Stimulated activated CD4-positive, alpha-beta T cell treated with anti-CD3 and anti-CD28 coated beads, Interleukin-1b, Interleukin-23, amount 100 ng/mL, for 24 hours (primary cell): ENCODE measurements at regions not wholly inside any gene's neighbourhood (a gene's known extent, or its start where the extent isn't known, plus 50 kb on each side); places are given as distances from the start of the nearest gene placed in this dataset.
"Not testable (repeated sequence)": the region's sequence is repeated elsewhere in the genome, so short reads cannot be mapped to it uniquely, and the experiment has no call there.

Source experiments
- DNase-seq, 4 experiments: peaks; one replicate each; pipeline ENCODE4 v3.0.0-alpha.2; 2020; ENCODE audit warnings: low read depth in 4 of 4, low spot score in 1 of 4

DNA sequence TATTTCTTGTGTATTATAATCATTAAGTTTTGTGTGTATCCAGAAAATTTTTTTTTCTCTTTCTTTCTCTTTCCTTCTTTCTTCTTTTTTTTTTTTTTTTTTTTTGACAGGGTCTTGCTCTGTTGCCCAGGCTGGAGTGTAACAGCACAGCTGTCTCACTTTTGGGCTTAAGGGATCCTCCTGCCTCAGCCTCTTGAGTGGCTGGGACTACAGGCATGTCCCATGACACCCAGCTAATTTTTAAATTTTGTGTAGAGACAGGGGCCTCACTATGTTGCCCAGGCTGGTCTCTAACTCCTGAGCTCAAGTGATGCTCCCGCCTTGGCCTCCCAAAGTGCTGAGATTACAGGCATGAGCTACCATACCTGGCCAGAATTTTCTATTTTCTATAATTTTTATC lies 120.2 kb upstream of the LDB2 start:
- not testable (repeated sequence) for DNase-seq

GRCh38 chr4:17018013-17018412 lies 119.6 kb upstream of the LDB2 start:
- DNase-seq = no peak

GRCh38 chr4:17013382-17014006 lies 115.0 kb upstream of the LDB2 start:
- no peak for DNase-seq

DNA sequence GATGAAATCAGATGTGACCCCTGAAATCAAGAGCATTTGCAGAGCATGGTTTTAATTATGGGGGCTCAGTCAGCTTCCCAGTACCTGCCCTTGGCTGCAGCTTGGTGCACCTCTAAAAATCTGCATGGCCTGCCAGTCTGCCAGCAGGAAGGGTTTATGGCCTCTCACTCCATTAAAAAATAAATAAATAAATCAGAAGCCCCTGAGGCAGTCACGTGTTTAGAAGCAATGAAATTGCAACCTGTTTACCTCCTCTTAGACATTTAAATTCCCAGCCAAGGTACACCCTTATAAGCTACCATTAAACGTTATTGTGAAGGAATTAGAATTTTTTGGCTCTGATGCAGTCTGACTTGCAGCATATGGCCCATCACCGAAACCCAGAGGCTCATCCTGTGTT lies 114.0 kb upstream of the LDB2 start:
- DNase-seq = no peak

- DNase-seq = no peak
These were observed 112.1 kb upstream of the LDB2 start for GRCh38 chr4:17010426-17011087.

- no peak for DNase-seq
These were observed 111.5 kb upstream of the LDB2 start for GRCh38 chr4:17009871-17010367.

GRCh38 chr4:17008834-17009345 lies 110.4 kb upstream of the LDB2 start:
- no peak for DNase-seq

DNA sequence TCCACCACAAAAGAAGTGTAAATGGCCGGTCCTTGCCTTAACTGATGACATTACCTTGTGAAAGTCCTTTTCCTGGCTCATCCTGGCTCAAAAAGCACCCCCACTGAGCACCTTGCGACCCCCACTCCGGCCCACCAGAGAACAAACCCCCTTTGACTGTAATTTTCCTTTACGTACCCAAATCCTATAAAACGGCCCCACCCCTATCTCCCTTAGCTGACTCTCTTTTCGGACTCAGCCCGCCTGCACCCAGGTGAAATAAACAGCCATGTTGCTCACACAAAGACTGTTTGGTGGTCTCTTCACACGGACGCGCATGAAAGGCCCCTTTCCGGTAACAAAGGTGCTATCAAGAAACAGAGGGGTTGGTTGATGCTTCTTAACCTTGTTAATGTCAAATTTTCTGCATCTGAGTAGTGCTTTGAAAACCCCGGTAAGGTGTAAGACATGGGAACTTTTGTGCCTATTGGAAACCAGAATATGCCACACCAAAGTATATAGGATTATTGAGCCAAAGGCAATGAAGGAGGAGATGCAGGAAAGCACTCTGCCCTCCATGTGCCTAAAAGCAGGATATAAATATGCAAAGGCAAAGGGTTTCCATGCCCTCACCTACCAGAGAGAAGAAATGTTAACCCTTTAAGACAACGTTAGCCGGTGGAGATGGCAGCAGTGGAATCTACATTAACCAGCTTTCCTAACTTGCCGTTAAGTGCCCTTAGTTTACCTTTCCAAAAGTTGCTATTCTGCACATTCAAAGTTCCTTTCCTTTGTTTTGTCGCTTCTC lies 105.4 kb upstream of the LDB2 start:
- not testable (repeated sequence) for DNase-seq

GRCh38 chr4:16995451-16995850 lies 97.0 kb upstream of the LDB2 start:
- DNase-seq = no peak

GRCh38 chr4:16993956-16994840 lies 95.8 kb upstream of the LDB2 start:
- no peak for DNase-seq

GRCh38 chr4:16992566-16993225 lies 94.3 kb upstream of the LDB2 start:
- DNase-seq = no peak

- no peak for DNase-seq
These were observed 93.0 kb upstream of the LDB2 start for GRCh38 chr4:16991450-16991849.

DNA sequence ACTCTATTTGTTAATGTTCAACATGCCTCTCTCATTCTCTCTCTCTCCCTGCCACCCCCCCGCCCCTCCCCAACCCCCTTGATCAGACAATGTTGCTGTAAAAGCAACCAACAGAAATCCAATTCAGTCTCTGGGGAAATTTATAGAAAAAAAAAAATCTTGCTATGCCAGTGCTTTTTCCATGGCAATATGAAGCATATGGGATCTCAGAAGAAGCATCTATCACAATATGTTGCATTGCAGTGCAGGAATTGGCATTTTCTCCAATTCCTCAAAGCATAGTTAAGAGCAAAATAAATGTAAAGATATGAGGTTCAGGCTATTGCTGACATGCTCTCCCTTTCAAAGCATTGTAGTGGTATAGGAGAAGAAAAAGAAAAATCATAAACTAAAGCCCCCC lies 90.9 kb upstream of the LDB2 start:
- no peak for DNase-seq

DNA sequence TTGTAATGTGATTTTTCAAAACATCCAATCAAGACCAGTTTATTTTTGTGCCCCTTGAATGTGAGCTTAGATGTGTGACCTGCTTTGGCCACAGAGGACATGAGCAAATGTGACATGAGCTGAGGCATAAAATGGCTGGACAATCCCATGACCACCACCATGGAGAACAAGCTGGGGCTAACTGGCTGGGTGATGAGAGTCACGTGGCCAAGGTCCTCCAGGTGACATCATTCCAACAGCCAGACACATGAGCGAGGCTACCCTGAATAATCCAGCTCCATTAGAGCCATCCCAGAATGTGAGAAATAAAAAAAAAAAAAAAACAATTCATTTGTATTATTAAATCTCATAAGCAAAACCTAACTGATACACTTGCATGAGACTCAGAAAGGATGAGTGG lies 90.4 kb upstream of the LDB2 start:
- DNase-seq = no peak

- DNase-seq = no peak
These were observed 78.6 kb upstream of the LDB2 start for GRCh38 chr4:16977081-16977480.

DNA sequence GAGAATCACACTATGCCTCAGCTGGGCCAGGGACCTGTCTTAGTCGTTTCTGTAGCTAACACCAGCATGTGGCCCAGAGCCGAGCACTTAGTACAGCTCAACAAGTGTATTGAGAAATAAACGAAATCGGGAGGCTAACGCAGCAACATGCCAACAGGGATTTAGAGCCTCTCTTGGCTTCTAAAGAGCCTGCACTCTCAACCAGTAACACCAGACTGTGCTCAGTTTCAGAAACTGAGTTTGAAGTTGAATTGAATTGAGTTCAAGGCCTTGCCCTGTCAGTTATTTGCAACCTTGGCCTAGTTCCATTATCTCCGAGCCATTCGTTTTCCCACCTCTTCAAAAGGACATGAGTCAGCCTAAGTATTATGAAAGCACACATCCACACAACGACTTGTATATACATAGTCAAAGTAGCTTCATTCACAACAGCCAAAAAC lies 71.3 kb upstream of the LDB2 start:
- DNase-seq = no peak

DNA sequence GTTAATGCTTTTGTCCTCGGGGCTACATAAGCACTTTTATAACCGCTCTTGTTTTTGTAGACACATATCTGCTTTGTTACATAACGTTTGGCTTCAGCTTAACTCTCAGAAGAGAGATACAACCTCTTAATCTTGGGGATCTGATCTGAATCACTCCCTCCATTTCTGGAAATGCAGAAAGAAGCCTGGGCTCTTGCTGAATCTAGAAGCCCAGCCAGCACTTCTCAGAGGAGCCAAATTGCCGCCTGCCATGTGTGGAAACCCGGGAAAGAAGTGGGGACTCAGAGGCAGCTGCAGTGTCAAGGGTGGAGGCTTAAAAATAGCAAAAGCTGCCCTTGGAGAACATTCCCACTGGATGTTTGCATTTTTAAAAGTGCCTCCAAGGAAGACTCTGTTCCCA lies 69.3 kb upstream of the LDB2 start:
- DNase-seq = no peak

DNA sequence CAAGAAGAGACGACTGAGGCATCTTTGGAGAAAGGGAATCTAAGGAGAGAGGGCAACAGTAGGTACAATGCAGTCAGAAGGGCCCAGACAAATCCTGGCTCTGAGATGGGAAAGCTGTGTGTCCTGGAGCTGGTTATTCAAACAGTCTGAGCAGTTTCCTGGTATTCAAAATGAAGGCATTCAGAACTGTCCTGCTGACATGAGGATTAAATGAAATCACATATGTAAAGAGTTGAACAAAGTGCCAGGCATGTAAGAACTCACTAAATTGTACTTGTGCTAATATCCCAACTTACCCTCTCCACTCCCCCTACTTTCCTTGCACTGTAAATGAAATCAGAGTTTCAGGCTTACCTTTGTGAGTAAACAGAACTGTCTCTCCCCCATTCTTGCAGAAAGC lies 60.9 kb upstream of the LDB2 start:
- no peak for DNase-seq

- DNase-seq = no peak
These were observed 54.6 kb upstream of the LDB2 start for GRCh38 chr4:16952896-16953630.

GRCh38 chr4:16952462-16952871 lies 54.0 kb upstream of the LDB2 start:
- DNase-seq = no peak
